Astrocyte (in vitro differentiated cells and primary cell): ENCODE measurements at regions not wholly inside any gene's neighbourhood (a gene's known extent, or its start where the extent isn't known, plus 50 kb on each side); places are given as distances from the start of the nearest gene placed in this dataset.
"Not testable (repeated sequence)": the region's sequence is repeated elsewhere in the genome, so short reads cannot be mapped to it uniquely, and the experiment has no call there.

Experiments used
- EZH2 ChIP-seq: IDR thresholded peaks from 2 replicates; pipeline ENCODE4 v1.6.1; 2012; ENCODE audit warnings: mild to moderate bottlenecking, low read length, inconsistent platforms; ENCODE audit not compliant: insufficient read depth
- TF ChIP-seq, protein P1 (sequence below): IDR thresholded peaks from 2 replicates; pipeline ENCODE4 v1.5.1; 2011; ENCODE audit warnings: low read depth, mild to moderate bottlenecking, inconsistent platforms, low read length, moderate library complexity; ENCODE audit not compliant: insufficient read depth

DNA sequence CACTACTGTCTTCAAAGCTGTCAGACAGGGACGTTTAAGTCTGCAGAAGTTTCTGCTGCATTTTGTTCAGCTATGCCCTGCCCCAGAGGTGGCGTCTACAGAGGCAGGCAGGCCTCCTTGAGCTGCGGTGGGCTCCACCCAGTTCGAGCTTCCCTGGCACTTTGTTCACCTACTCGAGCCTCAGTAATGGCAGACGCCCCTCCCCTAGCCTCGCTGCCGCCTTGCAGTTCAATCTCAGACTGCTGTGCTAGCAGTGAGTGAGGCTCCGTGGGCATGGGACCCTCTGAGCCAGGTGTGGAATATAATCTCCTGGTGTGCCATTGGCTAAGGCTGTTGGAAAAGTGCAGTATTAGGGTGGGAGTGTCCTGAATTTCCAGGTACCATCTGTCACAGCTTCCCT lies 433.5 kb upstream of the LMCD1 start:
- TF ChIP-seq, protein P1, sequence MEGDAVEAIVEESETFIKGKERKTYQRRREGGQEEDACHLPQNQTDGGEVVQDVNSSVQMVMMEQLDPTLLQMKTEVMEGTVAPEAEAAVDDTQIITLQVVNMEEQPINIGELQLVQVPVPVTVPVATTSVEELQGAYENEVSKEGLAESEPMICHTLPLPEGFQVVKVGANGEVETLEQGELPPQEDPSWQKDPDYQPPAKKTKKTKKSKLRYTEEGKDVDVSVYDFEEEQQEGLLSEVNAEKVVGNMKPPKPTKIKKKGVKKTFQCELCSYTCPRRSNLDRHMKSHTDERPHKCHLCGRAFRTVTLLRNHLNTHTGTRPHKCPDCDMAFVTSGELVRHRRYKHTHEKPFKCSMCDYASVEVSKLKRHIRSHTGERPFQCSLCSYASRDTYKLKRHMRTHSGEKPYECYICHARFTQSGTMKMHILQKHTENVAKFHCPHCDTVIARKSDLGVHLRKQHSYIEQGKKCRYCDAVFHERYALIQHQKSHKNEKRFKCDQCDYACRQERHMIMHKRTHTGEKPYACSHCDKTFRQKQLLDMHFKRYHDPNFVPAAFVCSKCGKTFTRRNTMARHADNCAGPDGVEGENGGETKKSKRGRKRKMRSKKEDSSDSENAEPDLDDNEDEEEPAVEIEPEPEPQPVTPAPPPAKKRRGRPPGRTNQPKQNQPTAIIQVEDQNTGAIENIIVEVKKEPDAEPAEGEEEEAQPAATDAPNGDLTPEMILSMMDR, result not testable (repeated sequence)
- TF ChIP-seq EZH2, result not testable (repeated sequence)
